ENCODE measurements at regions not wholly inside any gene's neighbourhood (a gene's known extent, or its start where the extent isn't known, plus 50 kb on each side); places are given as distances from the start of the nearest gene placed in this dataset.

GRCh38 chr4:141395919-141396318 is 175.2 kb downstream of the ZNF330 start:
- no peak for DNase-seq (ENCODE audit: low read depth in 2 of 2, low spot score in 1 of 2)

DNA sequence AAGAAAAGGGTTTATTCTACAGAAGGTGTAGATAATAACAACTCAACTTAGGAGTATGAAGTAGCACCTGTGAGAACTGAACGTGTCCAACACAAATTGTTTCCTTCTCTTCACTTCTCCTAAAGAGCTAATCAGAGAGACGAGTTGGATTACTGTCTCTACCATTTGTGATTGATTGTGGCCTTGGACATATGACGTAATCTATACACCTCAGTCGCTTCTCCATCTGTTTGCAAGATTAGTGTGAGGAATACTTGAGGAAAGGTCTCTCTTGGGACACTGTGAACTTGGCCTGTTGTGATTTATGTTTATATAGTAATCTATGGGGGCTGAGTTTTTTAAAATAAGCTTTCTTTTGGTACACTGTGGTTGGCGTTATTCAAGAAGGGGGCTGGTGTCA is 182.0 kb downstream of the ZNF330 start:
- no peak for DNase-seq (ENCODE audit: low read depth in 2 of 2, low spot score in 1 of 2)

DNA sequence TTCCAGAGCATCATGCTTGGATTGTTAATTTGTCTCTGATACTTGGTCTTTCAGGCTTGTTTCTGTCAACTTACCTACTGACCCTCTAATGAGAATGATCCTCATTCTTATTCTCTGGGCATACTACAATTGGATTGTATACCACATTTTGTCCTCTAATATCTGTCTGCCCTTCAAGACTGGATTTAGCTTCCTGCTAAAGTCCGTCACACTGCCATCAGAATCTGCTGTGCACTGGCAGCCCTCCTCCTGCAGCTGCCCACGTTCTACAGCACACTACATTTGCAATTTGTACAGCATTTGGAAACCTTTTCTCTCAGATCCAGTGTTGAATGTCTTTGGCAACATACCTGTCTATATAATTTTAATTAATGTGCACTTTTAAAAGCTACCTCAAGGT is 183.1 kb downstream of the ZNF330 start:
- DNase-seq (ENCODE audit: low read depth in 2 of 2, low spot score in 1 of 2) = no peak

GRCh38 chr4:141406237-141406636 is 185.5 kb downstream of the ZNF330 start:
- DNase-seq (ENCODE audit: low read depth in 2 of 2, low spot score in 1 of 2) = no peak

DNA sequence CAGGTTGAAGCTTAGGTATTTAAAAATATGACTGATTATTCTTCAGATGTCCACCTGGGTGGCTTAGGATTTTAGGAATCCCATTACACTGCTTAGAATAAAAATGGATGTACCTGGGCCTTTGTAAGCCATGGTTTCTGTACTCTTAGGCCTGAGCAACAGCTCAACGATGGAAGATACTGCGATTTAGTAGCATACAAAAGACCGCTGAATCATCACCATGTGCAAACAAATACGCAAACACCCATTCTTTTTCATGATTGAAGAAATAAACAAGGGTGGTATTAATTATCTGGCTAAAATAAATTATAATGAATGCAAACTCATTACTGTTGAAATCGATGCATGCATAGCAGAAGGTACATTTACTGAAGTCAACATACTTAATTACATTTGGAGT is 188.9 kb downstream of the ZNF330 start:
- no peak for DNase-seq (ENCODE audit: low read depth in 2 of 2, low spot score in 1 of 2)

- DNase-seq (ENCODE audit: low read depth in 2 of 2, low spot score in 1 of 2) = no peak
Measured at GRCh38 chr4:141410839-141411238, 190.1 kb downstream of the ZNF330 start.

DNA sequence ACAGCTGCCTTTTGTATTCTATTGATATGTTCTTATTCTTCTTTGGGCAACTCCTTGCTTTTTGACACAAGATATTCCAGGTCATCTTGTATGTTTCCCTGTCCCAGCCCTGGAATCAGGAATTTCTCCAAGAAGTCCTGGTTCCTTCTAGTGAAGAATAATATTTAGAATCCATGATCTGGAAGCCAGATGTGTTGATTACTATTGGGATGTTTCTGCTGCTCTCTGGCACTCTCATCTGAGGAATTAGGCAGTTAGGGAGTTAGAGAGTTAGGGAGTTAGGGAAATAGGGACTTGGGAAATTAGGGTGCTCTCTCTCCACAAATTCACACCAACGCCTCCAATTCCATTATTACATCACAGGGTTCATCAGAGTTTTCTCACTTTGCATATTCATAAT is 191.2 kb downstream of the ZNF330 start:
- DNase-seq (ENCODE audit: low read depth in 2 of 2, low spot score in 1 of 2) = no peak

- no peak for DNase-seq (ENCODE audit: low read depth in 2 of 2, low spot score in 1 of 2)
Measured at GRCh38 chr4:141413366-141413765, 192.7 kb downstream of the ZNF330 start.

DNA sequence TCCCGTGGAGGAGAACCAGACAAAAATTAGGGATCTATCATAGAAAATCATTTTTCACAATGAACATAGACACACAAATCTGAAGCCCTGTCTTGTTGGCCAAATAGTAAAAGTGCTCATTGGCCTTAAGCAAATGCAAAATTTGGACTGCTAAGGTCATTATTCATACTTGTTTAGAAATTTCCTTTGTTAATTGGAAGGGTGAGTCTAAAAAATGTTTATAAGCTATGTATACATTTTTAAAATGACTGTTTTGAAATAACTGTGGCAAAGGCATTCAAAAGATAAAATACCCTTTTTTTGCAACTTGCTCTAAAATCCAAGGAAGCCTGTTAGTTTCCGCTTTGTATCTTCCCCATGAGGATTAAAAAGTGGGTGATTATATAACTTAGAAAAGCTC is 195.0 kb downstream of the ZNF330 start:
- DNase-seq (ENCODE audit: low read depth in 2 of 2, low spot score in 1 of 2) = no peak

GRCh38 chr4:141416219-141416618 is 195.5 kb downstream of the ZNF330 start:
- DNase-seq (ENCODE audit: low read depth in 2 of 2, low spot score in 1 of 2) = no peak

DNA sequence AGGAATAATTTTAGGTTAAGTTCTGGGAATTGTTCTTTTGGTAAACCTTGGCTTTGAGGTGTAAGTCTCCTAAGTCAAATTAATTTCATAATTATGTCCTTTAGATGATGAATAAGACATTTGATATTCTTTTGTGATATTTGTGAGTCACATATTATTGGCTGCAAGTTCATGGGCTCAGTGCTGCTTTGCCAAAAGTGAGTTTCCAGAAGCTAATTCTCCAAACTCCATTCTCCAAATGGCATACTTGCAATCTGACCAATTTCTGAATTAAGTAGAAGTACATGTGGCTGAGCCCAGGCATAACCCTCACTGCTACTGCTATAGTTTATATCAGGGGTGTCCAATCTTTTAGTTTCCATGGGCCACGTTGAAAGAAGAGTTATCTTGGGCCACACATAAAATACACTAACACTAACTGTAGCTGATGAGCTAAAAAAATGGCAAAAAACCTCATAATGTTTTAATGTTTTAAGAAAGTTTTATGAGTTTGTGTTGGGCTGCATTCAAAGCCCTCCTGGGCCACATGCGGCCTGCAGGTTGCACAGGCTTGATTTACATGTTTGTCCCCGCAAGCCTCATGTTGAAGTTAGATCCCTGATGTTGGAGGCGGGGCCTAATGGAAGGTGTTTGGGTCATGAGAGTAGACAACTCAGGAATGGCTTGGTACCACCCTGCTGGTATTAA is 196.1 kb downstream of the ZNF330 start:
- DNase-seq (ENCODE audit: low read depth in 2 of 2, low spot score in 1 of 2) = no peak

GRCh38 chr4:141417387-141417786 is 196.7 kb downstream of the ZNF330 start:
- DNase-seq (ENCODE audit: low read depth in 2 of 2, low spot score in 1 of 2) = no peak

DNA sequence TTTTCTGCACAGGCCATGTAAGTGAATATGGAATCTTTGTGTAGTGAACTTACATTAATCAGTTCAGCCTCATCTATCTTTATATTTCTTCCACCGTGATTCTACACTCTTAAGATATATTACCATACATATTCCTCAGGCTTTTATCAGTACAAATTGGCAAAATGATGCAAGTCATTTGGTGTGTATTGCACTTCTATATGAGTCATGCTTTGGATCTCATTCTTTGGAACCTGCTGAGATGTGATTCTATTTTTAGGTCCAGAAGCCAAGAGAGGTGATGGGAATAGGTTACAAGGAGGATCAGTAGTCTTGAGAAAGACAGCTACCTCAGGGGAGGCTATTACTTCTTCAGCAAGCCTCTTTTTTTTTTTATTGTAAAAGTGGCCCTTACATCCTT is 204.4 kb downstream of the ZNF330 start:
- no peak for DNase-seq (ENCODE audit: low read depth in 2 of 2, low spot score in 1 of 2)

DNA sequence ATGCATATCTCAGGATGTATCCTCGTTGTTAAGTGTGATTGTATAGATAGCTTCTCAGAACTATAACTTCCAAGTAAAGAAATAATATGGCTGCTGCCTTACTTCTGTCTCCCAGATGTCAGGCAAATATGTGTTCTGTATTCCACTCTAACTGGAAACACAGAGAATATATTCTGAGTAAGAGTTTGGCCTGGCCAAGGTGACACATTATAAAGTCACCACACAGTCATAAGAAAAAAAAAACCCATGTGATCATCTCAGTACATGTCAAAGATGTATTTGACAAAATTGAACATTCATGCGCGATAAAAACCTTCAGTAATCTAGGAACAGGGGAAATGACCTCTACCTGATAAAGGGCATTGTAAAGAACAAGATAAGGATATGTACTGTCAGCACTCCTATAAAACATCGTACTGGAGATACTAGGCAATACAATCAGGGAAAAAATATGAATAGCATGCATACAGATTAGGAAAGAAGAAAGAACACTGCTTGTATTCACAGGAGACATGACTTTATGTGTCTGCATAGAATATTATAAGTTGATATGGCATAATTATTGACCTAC is 207.1 kb downstream of the ZNF330 start:
- no peak for DNase-seq (ENCODE audit: low read depth in 2 of 2, low spot score in 1 of 2)

- no peak for DNase-seq (ENCODE audit: low read depth in 2 of 2, low spot score in 1 of 2)
Measured at GRCh38 chr4:141429933-141430332, 206.4 kb upstream of the IL15 start.

DNA sequence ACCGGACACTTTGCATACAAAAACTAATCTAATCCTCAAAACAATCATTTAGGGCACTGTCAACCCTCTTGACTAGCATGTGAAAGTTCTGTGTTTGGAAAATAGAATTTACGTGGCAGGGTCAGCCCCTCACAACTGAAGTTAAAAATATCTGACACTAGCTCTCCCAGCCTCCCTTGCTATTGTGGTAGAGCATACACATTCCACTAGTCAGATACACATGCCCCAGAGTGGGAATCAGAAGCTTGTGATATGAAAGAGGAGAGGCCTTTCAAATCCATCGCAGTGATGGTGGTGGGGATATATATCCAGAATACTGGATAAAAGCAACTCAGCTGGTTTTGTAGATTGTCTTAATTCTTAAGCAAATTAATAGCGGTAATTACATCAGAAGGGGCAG is 205.7 kb upstream of the IL15 start:
- no peak for DNase-seq (ENCODE audit: low read depth in 2 of 2, low spot score in 1 of 2)

- no peak for DNase-seq (ENCODE audit: low read depth in 2 of 2, low spot score in 1 of 2)
Measured at GRCh38 chr4:141432000-141432712, 204.2 kb upstream of the IL15 start.

DNA sequence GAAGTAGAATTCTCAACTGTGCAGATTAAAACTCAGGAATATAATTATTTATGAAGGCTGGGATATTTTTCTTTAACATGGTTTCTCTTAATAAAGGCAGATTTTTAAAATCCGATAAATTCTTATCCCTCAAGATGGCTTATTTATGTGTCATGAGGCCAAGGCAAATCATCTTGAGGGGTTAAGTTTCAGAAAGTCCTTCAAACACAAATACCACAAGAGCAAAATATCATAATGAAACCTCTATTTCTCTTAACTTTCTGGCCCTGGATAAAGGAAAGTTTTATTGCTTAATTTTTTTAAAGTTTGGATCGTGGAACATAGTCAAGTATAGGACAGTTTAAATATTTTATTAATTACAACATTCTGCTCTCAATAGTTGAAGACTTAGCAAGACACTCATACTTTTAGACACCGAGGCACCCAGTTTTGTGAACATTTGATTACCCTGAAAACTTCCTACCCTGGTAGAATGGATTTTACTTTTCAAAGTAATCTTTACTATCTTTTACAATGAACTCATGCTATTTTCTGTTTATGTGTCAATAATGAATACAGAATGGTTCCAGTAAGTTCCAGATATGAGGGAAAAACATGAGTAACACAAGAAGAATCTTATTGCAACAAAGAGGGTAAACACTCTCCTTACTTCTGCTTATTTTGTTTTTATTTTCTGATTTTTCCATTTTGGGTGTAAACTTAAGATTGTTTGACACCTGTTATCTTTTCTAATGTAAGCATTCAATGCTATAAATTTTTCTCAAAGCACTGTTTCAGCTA is 200.7 kb upstream of the IL15 start:
- DNase-seq (ENCODE audit: low read depth in 2 of 2, low spot score in 1 of 2) = no peak

- no peak for DNase-seq (ENCODE audit: low read depth in 2 of 2, low spot score in 1 of 2)
Measured at GRCh38 chr4:141439223-141439622, 197.2 kb upstream of the IL15 start.

DNA sequence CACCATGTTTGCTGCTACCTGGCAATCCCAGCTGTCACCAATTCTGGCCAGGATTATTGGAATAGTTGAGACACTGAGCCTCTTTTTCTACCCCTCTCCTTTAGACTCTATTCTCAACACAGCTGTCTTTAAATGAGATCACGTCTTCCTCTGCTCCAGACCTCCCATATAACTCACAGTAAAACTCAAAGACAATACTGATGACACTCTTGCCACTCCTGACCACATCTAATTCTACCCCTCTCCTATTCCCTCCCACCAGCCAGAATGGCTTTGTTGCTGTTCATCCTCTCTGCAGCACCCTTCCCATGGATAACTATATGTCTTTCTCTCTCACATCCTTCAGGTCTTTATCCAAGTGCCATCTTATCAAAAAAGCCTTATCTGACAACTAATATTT is 188.6 kb upstream of the IL15 start:
- DNase-seq (ENCODE audit: low read depth in 2 of 2, low spot score in 1 of 2) = no peak

DNA sequence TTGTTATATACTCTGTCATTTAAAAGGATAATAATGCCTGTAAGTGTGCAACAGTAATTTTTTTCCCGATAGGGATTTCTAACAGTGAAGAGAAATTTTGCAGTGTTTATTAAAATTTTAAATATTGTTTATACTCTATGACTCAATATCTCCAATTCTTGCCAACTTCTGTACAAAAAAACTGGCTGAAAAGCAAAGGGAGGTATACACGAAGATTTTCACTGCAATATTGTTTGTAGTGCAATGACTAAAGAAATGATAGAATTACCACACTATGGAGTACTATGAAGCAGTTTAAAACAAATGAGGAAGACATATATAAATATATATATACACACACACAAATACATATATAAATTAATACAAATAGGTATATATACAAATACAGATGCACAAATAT is 187.9 kb upstream of the IL15 start:
- DNase-seq (ENCODE audit: low read depth in 2 of 2, low spot score in 1 of 2) = no peak

DNA sequence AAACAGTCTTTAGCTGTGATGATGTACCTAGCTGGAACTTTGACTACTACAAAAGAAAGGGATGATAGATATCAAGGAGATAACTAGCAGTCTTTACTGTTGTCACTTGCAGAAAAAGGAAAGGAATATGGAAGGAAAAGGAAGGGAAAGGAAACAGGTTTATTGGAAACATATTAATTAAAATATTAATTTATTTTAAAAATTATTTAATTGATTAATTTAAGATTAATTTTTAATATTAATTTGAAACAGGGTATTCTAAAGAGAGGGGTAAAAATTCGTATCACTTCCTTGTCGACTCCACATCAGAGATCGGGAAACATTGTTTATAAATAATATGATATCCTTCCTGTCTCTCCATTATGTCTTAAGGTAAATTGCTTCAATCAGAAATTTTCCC is 186.5 kb upstream of the IL15 start:
- no peak for DNase-seq (ENCODE audit: low read depth in 2 of 2, low spot score in 1 of 2)

Measured in stimulated activated CD8-positive, alpha-beta memory T cell treated with anti-CD3 and anti-CD28 coated beads, Interleukin-4, amount 100 ng/mL, for 1 hour (primary cell).